ENCODE measurements at regions not wholly inside any gene's neighbourhood (a gene's known extent, or its start where the extent isn't known, plus 50 kb on each side); places are given as distances from the start of the nearest gene placed in this dataset.

DNA sequence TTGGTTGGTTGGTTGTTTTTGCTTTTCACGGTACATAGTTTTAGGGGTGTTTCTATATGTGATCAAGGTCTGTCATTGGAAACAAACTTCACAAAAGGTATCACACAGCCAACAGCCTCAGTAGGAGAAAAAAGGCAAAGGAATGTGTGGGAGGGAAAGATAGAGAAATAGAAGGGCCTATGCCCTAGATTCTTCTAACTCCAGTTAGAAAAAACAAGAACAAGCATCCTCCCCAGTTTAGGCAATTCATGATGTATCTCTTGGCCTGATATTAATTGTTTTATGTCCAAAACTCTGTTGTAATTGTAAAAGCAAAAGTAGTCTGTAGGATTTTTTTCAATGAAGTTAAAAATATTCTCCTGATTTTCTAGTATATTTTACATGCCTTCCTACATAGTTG, 192.4 kb upstream of the EDNRA start:
- ChIA-PET POLR2A (no interaction called here), CTCF (no interaction called here)

DNA sequence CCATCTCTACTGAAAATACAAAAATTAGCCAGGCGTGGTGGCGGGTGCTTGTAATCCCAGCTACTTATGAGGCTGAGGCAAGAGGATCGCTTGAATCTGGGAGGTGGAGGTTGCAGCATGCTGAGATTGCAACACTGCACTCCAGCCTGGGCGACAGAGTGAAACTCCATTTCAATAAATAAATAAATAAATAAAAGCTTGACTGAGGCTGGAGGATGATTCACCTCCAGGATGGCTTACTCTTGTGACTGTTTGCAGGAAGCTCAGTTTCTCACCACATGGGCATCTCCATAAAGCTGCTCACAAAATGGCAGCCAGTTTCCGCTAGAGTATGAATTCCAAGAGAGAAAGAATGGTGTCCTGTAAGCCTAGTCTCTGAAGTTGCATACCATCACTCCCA, 191.7 kb upstream of the EDNRA start:
- TF ChIP-seq SCRT2 (tag by site-specific recombination; IDR thresholded peaks at IDR 0.05), result no peak
- no peak for TF ChIP-seq ZNF140 (tag by site-specific recombination; IDR thresholded peaks at IDR 0.05)
- TF ChIP-seq ZNF274 (IDR thresholded peaks at IDR 0.05; ENCODE audit: low read length), result no peak
- TF ChIP-seq ZNF274 (tag by site-specific recombination; IDR thresholded peaks at IDR 0.05; ENCODE audit: borderline replicate concordance), result no peak
- TF ChIP-seq ZEB2 (tag by site-specific recombination; IDR thresholded peaks at IDR 0.05), result no peak
- TF ChIP-seq YY2 (tag by site-specific recombination; IDR thresholded peaks at IDR 0.05), result no peak
- TF ChIP-seq MEIS1 (CRISPR knock-in tag; IDR thresholded peaks at IDR 0.05; ENCODE audit: borderline replicate concordance), result no peak
- TF ChIP-seq KLF9 (tag by site-specific recombination; IDR thresholded peaks at IDR 0.05; ENCODE audit: low read depth), result no peak
- TF ChIP-seq ZNF423 (tag by site-specific recombination; IDR thresholded peaks at IDR 0.05), result no peak
- TF ChIP-seq ZNF354C (tag by site-specific recombination; IDR thresholded peaks at IDR 0.05; ENCODE audit: borderline replicate concordance, low read depth), result no peak
- TF ChIP-seq ZNF768 (tag by site-specific recombination; IDR thresholded peaks at IDR 0.05), result no peak
- no peak for TF ChIP-seq ZNF610 (tag by site-specific recombination; IDR thresholded peaks at IDR 0.05; ENCODE audit: borderline replicate concordance)
- no peak for TF ChIP-seq ZNF501 (tag by site-specific recombination; IDR thresholded peaks at IDR 0.05)
- TF ChIP-seq ZNF530 (tag by site-specific recombination; IDR thresholded peaks at IDR 0.05; ENCODE audit: low read depth), result no peak
- TF ChIP-seq MYNN (tag by site-specific recombination; IDR thresholded peaks at IDR 0.05; ENCODE audit: borderline replicate concordance), result no peak
- TF ChIP-seq ZNF16 (tag by site-specific recombination; IDR thresholded peaks at IDR 0.05; ENCODE audit: low read depth), result no peak
- TF ChIP-seq ZNF555 (tag by site-specific recombination; conservative IDR thresholded peaks at IDR 0.05), result no peak
- ChIA-PET POLR2A (no interaction called here), CTCF (no interaction called here)
- Histone ChIP-seq H3K36me3 (ENCODE audit: control insufficient read depth in 2 of 2, insufficient read depth in 1 of 2, low read length in 2 of 2) (no peaks in the 10 kb centered on the region), H3K4me1 (ENCODE audit: control insufficient read depth, insufficient read depth, low read length) (no peaks in the 10 kb centered on the region), H3K4me3 (ENCODE audit: low read depth, low read length) (no peak overlapping the region), H3K27ac (ENCODE audit: extremely low read depth, low read depth, low read length) (no peak overlapping the region), H3K9me3 (ENCODE audit: control insufficient read depth, insufficient read depth, low read depth, low read length) (no peaks in the 10 kb centered on the region)

More for the DNA sequence above, 192.4 kb upstream of the EDNRA start:
- no peak overlapping the region for H3K4me3 ChIP-seq (ENCODE audit: low read depth, low read length)
- H3K4me1 ChIP-seq (ENCODE audit: control insufficient read depth, insufficient read depth, low read length), result no peaks in the 10 kb centered on the region
- no peak overlapping the region for H3K27ac ChIP-seq (ENCODE audit: extremely low read depth, low read depth, low read length)
- no peaks in the 10 kb centered on the region for H3K36me3 ChIP-seq (ENCODE audit: control insufficient read depth in 2 of 2, insufficient read depth in 1 of 2, low read length in 2 of 2)
- H3K9me3 ChIP-seq (ENCODE audit: control insufficient read depth, insufficient read depth, low read depth, low read length), result no peaks in the 10 kb centered on the region
- TF ChIP-seq ZNF169 (tag by site-specific recombination; IDR thresholded peaks at IDR 0.05), result no peak
- TF ChIP-seq ZNF624 (tag by site-specific recombination; IDR thresholded peaks at IDR 0.05), result no peak
- no peak for TF ChIP-seq KLF16 (tag by site-specific recombination; IDR thresholded peaks at IDR 0.05)
- no peak for TF ChIP-seq ZNF791 (tag by site-specific recombination; IDR thresholded peaks at IDR 0.05)
- no peak for TF ChIP-seq ZBTB48 (tag by site-specific recombination; IDR thresholded peaks at IDR 0.05)
- TF ChIP-seq ZNF785 (tag by site-specific recombination; IDR thresholded peaks at IDR 0.05), result no peak
- TF ChIP-seq MEIS1 (CRISPR knock-in tag; IDR thresholded peaks at IDR 0.05; ENCODE audit: borderline replicate concordance), result no peak
- TF ChIP-seq, protein P1, sequence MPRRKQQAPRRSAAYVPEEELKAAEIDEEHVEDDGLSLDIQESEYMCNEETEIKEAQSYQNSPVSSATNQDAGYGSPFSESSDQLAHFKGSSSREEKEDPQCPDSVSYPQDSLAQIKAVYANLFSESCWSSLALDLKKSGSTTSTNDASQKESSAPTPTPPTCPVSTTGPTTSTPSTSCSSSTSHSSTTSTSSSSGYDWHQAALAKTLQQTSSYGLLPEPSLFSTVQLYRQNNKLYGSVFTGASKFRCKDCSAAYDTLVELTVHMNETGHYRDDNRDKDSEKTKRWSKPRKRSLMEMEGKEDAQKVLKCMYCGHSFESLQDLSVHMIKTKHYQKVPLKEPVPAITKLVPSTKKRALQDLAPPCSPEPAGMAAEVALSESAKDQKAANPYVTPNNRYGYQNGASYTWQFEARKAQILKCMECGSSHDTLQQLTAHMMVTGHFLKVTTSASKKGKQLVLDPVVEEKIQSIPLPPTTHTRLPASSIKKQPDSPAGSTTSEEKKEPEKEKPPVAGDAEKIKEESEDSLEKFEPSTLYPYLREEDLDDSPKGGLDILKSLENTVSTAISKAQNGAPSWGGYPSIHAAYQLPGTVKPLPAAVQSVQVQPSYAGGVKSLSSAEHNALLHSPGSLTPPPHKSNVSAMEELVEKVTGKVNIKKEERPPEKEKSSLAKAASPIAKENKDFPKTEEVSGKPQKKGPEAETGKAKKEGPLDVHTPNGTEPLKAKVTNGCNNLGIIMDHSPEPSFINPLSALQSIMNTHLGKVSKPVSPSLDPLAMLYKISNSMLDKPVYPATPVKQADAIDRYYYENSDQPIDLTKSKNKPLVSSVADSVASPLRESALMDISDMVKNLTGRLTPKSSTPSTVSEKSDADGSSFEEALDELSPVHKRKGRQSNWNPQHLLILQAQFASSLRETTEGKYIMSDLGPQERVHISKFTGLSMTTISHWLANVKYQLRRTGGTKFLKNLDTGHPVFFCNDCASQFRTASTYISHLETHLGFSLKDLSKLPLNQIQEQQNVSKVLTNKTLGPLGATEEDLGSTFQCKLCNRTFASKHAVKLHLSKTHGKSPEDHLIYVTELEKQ (tag by site-specific recombination; IDR thresholded peaks at IDR 0.05; ENCODE audit: borderline replicate concordance), result no peak
- TF ChIP-seq IKZF3 (tag by site-specific recombination; IDR thresholded peaks at IDR 0.05), result no peak
- TF ChIP-seq, protein P2, sequence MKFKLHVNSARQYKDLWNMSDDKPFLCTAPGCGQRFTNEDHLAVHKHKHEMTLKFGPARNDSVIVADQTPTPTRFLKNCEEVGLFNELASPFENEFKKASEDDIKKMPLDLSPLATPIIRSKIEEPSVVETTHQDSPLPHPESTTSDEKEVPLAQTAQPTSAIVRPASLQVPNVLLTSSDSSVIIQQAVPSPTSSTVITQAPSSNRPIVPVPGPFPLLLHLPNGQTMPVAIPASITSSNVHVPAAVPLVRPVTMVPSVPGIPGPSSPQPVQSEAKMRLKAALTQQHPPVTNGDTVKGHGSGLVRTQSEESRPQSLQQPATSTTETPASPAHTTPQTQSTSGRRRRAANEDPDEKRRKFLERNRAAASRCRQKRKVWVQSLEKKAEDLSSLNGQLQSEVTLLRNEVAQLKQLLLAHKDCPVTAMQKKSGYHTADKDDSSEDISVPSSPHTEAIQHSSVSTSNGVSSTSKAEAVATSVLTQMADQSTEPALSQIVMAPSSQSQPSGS (tag by site-specific recombination; IDR thresholded peaks at IDR 0.05; ENCODE audit: low read depth), result no peak
- TF ChIP-seq KLF1 (tag by site-specific recombination; IDR thresholded peaks at IDR 0.05), result no peak
- TF ChIP-seq ZSCAN16 (tag by site-specific recombination; IDR thresholded peaks at IDR 0.05), result no peak
- no peak for TF ChIP-seq ZNF10 (tag by site-specific recombination; IDR thresholded peaks at IDR 0.05)
- TF ChIP-seq, protein P3, sequence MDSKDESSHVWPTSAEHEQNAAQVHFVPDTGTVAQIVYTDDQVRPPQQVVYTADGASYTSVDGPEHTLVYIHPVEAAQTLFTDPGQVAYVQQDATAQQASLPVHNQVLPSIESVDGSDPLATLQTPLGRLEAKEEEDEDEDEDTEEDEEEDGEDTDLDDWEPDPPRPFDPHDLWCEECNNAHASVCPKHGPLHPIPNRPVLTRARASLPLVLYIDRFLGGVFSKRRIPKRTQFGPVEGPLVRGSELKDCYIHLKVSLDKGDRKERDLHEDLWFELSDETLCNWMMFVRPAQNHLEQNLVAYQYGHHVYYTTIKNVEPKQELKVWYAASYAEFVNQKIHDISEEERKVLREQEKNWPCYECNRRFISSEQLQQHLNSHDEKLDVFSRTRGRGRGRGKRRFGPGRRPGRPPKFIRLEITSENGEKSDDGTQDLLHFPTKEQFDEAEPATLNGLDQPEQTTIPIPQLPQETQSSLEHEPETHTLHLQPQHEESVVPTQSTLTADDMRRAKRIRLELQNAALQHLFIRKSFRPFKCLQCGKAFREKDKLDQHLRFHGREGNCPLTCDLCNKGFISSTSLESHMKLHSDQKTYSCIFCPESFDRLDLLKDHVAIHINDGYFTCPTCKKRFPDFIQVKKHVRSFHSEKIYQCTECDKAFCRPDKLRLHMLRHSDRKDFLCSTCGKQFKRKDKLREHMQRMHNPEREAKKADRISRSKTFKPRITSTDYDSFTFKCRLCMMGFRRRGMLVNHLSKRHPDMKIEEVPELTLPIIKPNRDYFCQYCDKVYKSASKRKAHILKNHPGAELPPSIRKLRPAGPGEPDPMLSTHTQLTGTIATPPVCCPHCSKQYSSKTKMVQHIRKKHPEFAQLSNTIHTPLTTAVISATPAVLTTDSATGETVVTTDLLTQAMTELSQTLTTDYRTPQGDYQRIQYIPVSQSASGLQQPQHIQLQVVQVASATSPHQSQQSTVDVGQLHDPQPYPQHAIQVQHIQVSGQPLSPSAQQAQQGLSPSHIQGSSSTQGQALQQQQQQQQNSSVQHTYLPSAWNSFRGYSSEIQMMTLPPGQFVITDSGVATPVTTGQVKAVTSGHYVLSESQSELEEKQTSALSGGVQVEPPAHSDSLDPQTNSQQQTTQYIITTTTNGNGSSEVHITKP (tag by site-specific recombination; IDR thresholded peaks at IDR 0.05), result no peak
- TF ChIP-seq ZNF138 (tag by site-specific recombination; IDR thresholded peaks at IDR 0.05; ENCODE audit: borderline replicate concordance), result no peak
- TF ChIP-seq MYNN (tag by site-specific recombination; IDR thresholded peaks at IDR 0.05; ENCODE audit: borderline replicate concordance), result no peak
- no peak for TF ChIP-seq ZNF266 (tag by site-specific recombination; IDR thresholded peaks at IDR 0.05; ENCODE audit: low read depth)

Data from HEK293 (cell line).